HG02938 (cell line): ENCODE measurements at regions not wholly inside any gene's neighbourhood (a gene's known extent, or its start where the extent isn't known, plus 50 kb on each side); places are given as distances from the start of the nearest gene placed in this dataset.

Source experiments
- ATAC-seq: cut with Tn5 transposase; IDR thresholded peaks from one replicate; pipeline ENCODE4 v1.9.1; 2021; ENCODE audit warnings: mild to moderate bottlenecking, moderate library complexity; ENCODE audit not compliant: unreplicated experiment

DNA sequence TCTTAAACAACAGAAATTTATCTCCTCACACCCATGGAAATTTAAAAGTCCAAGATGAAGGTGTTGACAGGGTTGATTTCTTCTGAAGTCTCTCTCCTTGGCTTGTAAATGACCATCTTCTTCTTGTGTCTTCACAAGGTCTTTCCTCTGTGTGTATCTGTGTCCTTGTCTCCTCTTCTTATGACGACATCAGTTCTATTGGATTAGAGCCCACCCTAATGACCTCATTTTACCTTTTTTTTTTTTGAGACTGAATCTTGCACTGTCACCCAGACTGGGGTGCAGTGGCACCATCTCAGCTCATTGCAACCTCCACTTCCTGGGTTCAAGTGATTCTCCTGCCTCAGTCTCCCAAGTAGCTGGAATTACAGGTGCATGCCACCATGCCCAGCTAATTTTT, 429.0 kb upstream of the CDH5 start:
- ATAC-seq: no peak

DNA sequence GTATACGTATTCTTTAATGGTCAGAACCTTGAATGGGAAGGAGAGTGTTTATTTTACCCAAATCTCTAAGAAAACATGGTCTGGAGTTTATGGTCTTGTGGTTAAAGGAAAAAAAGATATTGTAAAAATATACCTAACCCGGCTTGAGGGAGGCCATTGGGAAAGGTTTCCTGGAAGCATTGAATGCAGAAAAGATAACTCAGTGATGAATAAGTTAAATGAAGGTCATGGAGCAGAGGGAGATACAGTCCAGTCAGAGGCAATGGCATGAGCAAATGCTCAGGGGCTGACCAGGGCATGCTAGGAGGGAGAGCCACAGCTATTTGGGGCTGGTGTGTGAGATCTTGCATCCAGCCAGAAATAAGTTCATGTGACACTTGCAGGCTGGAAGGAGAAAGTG, 430.4 kb upstream of the CDH5 start:
- ATAC-seq: no peak

- no peak for ATAC-seq
Measured at GRCh38 chr16:65934443-65934842, 432.0 kb upstream of the CDH5 start.

- ATAC-seq: no peak
Measured at GRCh38 chr16:65933703-65934102, 432.8 kb upstream of the CDH5 start.

GRCh38 chr16:65932350-65933072, 434.0 kb upstream of the CDH5 start:
- ATAC-seq: no peak

GRCh38 chr16:65922923-65923322, 443.6 kb upstream of the CDH5 start:
- ATAC-seq: no peak

GRCh38 chr16:65919986-65920376, 446.5 kb upstream of the CDH5 start:
- no peak for ATAC-seq

- no peak for ATAC-seq
Measured at GRCh38 chr16:65919145-65919985, 447.1 kb upstream of the CDH5 start.

GRCh38 chr16:65917466-65917865, 449.0 kb upstream of the CDH5 start:
- ATAC-seq: no peak

DNA sequence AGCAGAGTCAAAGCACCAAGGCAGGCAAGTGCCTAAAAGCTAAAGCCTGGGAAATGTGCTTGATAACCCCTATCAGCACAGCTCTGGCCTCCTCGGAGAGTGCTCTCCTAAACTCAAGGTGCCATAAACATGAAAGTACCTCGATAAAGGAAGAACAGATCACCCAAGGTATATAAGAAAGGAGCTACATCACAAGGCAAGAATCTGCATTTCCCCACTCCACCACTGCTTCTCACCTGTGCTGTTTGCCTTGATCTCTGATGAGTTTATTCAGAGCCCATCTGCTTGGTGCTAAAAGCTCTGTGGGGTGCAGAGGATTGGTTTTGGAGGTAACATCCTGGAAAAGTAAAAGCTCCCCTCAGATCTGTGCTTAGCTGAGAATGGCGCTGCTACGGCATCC, 449.5 kb upstream of the CDH5 start:
- no peak for ATAC-seq

DNA sequence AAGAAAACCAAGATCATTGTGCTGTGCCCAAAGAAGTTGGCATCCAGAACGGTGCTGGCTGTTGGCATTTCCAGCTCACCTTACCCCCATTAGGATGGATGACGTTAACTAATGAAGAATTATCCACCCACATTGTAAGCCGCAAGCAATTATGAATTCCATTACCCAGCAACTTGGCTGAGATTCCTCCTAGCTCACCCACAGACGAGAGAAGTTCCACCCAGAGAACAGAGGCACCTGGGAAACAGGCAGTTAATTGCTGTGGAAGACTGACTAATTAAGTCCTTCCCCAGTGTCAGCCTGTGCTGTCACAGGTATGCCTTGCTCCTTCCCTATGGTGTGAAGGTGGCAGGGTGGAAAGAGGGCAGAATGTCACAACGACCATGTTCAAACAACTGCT, 456.2 kb upstream of the CDH5 start:
- ATAC-seq: no peak

- ATAC-seq: no peak
Measured at GRCh38 chr16:65909310-65910050, 457.0 kb upstream of the CDH5 start.

DNA sequence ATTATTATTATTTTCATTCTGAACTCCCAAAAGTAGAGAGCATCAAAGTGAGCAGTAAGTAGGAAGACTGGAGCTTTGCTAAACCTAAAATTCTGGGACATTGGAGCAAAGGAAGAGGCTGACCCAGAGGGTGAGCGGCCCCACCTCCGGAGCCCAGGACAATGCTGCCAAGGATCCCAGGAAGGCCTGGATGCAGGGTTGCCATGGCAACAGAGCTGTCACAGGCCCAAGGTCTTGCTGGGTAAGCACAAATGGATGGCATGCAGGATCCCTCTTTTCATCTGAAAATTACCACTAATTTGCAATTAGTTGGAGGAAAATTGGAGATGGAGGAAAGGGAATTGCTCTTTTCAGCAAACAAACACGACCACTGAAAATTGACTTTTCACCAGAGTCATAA, 457.9 kb upstream of the CDH5 start:
- no peak for ATAC-seq

- no peak for ATAC-seq
Measured at GRCh38 chr16:65905331-65905730, 461.2 kb upstream of the CDH5 start.

DNA sequence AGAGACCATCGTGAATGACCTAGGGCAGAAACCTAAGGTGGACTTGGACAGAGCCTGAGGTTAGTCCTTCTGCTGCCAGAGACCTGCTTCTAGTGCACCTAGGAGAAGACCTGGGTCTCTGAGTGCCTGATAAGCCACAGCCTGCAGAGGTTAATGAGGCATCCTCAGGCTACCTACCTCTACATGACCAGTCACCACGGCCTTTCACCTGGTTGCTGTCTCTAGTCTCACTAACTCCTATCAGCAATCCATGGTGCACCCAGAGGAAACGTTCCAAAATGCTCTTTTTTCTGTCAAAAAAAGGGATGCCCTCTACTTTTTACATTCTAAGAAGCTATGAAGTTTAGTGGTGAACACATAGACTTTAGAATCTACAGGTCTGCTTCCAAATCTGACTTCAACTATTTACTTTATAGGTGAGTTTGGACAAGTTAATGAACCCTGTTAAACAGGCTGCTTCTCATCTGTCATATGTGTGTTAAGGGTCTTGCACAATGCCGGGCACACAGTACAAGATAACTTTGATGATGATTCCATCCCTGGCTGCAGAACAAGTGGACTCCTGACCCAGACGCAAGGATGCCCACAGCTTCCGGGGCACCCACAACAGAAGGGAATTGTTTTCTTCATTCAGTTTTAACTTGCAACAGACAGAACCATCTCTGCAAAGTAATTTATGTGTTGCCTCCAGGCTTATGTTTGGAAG, 469.9 kb upstream of the CDH5 start:
- ATAC-seq: no peak

DNA sequence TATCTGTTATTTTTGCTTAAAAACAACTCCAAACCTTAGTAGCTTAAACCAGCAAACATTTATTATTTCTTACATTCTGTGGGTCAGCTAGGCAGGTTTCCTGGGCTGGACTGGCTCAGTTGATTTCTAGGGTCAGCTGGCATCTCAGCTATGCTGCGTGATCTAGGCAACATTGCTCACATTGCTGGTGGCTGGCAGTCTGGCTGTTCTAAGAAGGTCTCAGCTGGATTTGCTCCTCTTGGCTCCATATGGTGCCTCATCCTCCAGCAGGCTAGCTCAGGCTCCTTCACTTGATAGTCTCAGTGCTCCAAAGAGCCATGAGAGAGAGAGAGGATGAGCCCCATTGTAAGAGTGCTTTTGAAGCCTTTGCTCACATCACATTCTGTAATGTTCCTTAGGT, 470.6 kb upstream of the CDH5 start:
- no peak for ATAC-seq

DNA sequence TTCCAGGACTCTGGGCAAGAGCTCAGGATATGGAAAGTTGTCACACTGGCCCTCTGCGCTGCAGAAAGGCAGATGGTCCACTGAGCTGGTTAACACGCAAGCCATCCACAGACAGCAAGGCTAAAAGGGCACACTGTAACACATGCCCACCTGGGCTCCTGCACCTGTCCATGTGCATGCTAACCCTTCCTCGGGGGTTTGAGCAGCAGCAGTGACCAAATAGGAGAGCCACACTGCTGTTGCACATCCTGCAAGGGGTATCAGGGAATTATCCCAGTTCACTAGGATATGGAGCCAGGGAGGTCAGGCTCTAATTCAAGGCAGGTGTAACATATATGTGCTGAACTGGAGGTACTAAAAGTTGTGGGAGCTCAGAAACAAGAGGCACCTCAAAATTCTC, 471.0 kb upstream of the CDH5 start:
- ATAC-seq: no peak

DNA sequence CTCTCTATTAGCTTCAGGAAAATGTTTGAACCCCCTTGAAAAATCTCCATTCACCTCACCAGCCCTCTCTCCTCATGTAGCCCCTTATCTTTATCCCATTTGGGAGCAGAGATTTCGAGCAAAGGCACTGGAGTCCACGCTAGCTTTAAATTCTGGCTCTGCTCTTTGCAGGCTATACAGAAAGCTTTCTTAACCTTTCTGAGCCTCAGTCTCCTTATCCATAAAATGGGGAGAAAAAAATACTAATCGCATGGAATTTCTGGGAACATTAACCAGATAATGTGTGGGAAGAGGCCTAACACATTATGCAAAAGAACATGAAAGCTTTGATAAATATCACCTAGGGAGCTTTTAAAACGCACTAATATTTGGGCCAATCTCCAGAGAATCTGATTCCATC, 476.3 kb upstream of the CDH5 start:
- ATAC-seq: no peak

DNA sequence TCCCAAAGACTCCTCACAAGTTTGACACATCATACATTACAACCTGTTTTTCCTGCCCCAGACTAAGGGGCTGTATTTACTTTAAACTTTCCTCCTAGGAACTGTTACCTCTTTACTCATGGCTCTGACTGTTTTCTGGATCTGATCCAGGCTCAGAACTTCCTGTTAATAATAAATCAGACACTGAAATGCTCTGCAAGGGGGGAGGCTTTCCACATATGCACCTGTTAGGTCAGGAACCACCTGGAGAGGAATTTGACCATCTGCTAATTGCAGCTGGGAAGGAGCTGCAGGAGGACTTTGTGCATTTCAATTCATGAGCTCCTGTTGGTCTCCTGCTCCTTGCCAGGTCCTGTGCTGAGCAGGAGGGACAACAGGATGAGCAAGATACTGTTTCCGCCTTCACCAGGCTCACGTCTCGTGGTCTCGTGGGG, 476.9 kb upstream of the CDH5 start:
- ATAC-seq: no peak

GRCh38 chr16:65888201-65888600, 478.3 kb upstream of the CDH5 start:
- no peak for ATAC-seq

DNA sequence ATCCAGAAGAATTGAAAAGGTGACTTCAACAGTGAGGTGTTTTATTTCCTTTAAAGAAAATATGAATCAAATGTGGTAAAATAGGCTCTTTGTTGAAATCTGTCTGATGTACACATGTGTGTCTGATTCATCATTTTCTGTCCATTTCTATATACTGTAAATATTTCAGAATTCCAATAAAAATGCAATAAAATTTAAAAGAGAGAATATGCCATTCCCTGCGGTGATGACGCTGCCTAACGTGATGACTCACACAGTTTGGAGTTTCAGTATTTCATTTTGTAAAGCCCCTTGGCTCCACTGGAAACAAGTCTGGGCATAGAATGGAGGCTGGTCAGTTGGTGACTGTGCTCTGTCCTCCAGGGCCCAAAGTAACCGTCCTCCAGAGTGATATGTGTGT, 482.5 kb upstream of the CDH5 start:
- no peak for ATAC-seq
